ENCODE measurements at regions not wholly inside any gene's neighbourhood (a gene's known extent, or its start where the extent isn't known, plus 50 kb on each side); places are given as distances from the start of the nearest gene placed in this dataset.

- TF ChIP-seq CTCF (IDR thresholded peaks at IDR 0.05; ENCODE audit: low read length) (no peak), EZH2 (optimal IDR thresholded peaks at IDR 0.05; ENCODE audit: low read depth, low read length) (no peak), EZH2phosphoT487 (IDR thresholded peaks at IDR 0.05; ENCODE audit: low read length) (no peak)
Observed at GRCh38 chr16:86391984-86392383, 118.3 kb upstream of the FOXF1 start.
